ENCODE measurements at regions not wholly inside any gene's neighbourhood (a gene's known extent, or its start where the extent isn't known, plus 50 kb on each side); places are given as distances from the start of the nearest gene placed in this dataset.

DNA sequence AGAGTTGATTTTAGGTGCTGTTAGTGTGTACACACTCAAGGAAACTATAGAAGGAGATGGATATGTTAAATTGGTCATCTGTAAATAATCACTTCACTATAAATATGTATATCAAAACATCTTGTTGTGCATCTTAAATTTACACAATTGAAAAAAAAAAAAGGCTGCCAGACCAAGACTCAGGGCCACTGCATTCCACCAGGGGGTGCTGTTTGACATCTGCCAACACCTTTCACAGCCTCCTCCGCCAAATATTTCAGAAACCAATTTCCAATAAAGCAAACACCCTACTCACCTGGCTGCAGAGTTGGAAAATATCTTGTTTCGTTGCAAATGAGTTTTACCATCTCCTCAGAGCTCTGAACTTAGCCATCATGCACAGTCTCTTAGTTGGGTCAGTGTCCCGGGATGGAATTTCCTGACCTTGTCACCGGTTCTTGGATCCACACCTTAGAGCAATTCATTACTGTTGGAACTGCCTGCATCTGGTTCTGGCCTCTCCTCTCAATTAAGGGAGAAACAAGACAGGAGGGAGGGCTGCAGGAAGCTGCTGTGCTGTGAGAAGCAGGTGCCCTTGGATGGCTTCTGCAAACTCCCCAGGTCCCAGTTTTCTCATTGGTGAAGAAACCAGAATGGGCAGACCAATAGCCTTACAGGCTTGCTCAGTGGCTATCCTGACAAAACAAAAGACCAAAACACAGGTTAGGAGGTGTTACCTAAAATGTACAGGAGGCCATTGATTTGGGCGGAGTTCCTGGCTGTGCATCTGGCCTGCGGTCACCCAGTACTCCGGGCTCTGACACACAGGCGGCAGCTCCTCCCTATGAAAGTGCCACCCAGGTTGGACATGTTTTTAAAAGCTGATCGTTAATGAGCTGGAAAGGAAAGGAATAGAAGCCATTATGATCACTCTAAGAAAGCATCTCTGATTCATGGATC is 746.6 kb downstream of the UQCRFS1 start:
- no peaks in the 10 kb centered on the region for H3K36me3 Mint-ChIP-seq (ENCODE audit: low read depth)
- DNase-seq, result peak; percentile 84
- TF ChIP-seq CTCF (IDR thresholded peaks at IDR 0.05), result peak; percentile 92
- H3K4me3 Mint-ChIP-seq, result no peak overlapping the region
- no peaks in the 10 kb centered on the region for H3K9me3 Mint-ChIP-seq
- peaks cover 67% of the 10 kb centered on the region for H3K4me1 Mint-ChIP-seq
- H3K27ac Mint-ChIP-seq, result no peak overlapping the region
- peaks cover 6% of the 10 kb centered on the region for H3K27me3 Mint-ChIP-seq (ENCODE audit: low read depth, poor library complexity)

DNA sequence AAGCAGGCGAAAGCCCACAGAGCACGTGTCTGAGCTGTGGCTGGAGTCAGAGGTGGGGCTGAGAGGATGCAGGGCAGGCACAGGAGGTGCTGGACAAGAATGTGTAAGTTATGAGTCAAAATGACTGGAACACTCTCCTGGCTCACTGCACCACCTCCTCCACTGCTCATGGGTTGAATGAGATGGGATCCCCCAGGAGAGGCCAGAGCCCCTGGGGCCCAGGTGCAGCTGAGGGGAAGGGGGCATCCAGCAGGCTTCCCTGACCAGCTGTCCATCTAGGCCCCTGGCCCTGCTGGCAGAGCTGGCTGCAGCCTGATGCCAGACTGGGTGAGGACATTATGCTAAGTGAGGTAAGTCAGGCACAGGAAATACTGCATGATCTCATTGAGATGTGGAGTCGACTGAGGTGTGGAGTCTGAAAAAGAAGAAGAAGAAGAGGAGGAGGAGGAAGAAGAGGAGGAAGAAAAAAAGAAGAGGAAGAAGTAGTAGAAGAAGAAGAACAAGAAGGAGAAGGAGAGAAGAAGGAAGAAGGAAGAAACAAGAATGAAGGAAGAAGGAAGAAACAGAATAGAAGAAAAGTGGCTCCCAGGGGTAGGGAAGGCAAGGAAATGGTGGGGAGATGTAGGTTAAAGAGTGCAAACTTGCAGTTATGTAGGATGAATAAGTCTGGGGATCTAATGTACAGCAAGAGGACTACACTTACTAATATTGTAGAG is 747.4 kb downstream of the UQCRFS1 start:
- Mint-ChIP-seq H3K27ac (no peak overlapping the region), H3K27me3 (ENCODE audit: low read depth, poor library complexity) (peaks cover 10% of the 10 kb centered on the region), H3K4me3 (no peak overlapping the region), H3K36me3 (ENCODE audit: low read depth) (no peaks in the 10 kb centered on the region), H3K4me1 (peaks cover 74% of the 10 kb centered on the region), H3K9me3 (no peaks in the 10 kb centered on the region)
- DNase-seq, result no peak
- no peak for TF ChIP-seq CTCF (IDR thresholded peaks at IDR 0.05)

DNA sequence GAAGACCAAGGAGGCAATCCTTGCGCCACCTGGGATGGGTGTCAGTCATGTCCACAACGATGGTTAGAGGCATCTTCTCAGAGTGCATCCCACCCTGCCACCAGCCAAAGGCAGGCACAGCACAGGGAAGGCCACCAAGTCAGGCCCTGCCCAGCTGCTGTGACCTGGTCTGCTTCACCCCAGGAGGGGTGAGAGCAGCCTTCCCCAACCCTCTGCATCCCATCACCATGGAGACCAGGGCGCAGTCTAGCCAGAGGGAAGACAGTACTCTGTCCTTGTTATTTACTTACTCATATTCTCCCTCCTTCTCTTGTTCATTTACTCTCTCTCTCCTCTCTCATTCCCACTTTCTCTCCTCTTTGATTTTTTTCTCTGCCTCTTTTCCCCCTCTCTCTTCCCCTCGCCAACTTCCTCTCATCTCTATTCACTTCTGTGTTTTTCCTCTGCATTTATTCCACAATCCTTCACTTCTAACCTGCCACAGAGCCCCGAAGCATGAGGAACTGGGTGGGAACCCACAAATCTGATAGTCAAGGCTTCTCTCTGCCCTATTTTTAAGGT is 749.4 kb downstream of the UQCRFS1 start:
- no peak for TF ChIP-seq CTCF (IDR thresholded peaks at IDR 0.05)
- Mint-ChIP-seq H3K4me3 (no peak overlapping the region), H3K27ac (no peak overlapping the region), H3K36me3 (ENCODE audit: low read depth) (no peaks in the 10 kb centered on the region), H3K9me3 (no peaks in the 10 kb centered on the region), H3K4me1 (peaks cover 66% of the 10 kb centered on the region), H3K27me3 (ENCODE audit: low read depth, poor library complexity) (peaks cover 12% of the 10 kb centered on the region)
- no peak for DNase-seq

DNA sequence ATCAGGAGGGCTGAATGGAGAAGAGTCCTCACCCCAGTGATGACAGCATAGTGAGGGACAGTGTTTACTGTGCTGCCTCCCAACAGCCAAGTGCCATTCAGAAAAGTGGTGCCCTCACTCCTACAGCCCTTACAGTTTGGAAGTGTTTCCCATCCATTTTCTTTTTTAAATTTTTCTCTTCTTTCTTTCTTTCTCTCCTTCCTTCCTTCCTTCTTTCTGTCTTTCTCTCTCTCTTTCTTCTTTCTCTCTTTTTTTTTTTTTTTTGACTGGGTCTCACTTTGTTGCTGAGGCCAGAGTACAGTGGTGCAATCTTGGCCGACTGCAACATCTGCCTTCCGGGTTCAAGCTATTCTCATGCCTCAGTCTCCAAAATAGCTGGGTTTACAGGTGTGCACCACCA is 755.3 kb downstream of the UQCRFS1 start:
- H3K27me3 Mint-ChIP-seq (ENCODE audit: low read depth, poor library complexity), result peaks cover 6% of the 10 kb centered on the region
- peaks cover 60% of the 10 kb centered on the region for H3K4me1 Mint-ChIP-seq

DNA sequence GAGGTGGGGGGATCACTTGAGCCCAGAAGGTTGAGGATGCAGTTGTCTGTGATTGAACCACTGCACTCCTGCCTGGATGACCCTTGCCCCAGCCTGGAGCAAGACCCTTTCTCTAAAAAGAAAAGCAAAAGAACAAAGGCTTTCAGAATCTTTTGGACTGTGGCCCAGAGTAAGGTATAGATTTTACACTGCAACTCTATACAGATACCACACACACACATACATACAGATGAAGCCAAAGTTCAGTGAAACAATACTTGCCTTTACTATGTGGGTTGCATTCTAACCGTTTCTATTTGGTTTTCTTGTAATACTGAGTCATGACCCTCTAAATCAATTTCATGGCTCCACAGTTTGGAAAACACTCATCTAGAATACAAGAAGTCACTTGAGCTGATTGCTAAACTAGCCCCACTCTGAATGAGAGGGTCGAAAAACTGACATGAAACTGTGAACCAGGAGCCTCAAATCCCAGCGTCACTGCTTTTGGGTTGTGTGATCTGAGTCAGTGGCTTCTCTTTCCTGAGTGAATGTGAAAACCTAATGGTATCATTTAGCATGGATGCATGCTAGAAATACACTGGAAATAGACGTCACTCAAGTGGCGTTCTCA is 756.1 kb downstream of the UQCRFS1 start:
- peaks cover 6% of the 10 kb centered on the region for H3K27me3 Mint-ChIP-seq (ENCODE audit: low read depth, poor library complexity)
- DNase-seq, result no peak
- H3K4me3 Mint-ChIP-seq, result peak overlapping the region; percentile 4
- H3K9me3 Mint-ChIP-seq, result no peaks in the 10 kb centered on the region
- H3K36me3 Mint-ChIP-seq (ENCODE audit: low read depth), result no peaks in the 10 kb centered on the region
- H3K27ac Mint-ChIP-seq, result peak overlapping the region; percentile 31
- H3K4me1 Mint-ChIP-seq, result peaks cover 55% of the 10 kb centered on the region
- no peak for TF ChIP-seq CTCF (IDR thresholded peaks at IDR 0.05)

More for the DNA sequence above, 755.3 kb downstream of the UQCRFS1 start:
- no peaks in the 10 kb centered on the region for H3K9me3 Mint-ChIP-seq
- no peak overlapping the region for H3K4me3 Mint-ChIP-seq
- peak overlapping the region; percentile 72 for H3K27ac Mint-ChIP-seq
- no peak for TF ChIP-seq CTCF (IDR thresholded peaks at IDR 0.05)
- no peak for DNase-seq
- no peaks in the 10 kb centered on the region for H3K36me3 Mint-ChIP-seq (ENCODE audit: low read depth)
